ENCODE measurements at regions not wholly inside any gene's neighbourhood (a gene's known extent, or its start where the extent isn't known, plus 50 kb on each side); places are given as distances from the start of the nearest gene placed in this dataset.

DNA sequence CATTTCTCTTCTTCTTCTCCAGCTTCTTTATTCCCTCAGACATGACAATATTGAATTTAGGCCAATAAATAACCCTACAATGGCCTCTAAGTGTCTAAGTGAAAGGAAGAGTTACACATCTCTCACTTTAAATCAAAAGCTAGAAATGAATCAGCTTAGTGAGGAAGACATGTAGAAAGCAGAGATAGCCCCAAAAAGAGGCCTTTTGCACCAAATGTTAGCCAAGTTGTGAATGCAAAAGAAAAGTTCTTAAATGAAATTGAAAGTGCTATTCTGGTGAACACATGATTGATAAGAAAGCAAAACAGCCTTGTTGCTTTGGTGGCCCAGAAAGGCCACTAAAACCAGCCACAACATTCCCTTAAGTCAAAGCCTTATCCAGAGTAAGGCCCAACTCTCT, 146.2 kb upstream of the HHIP start:
- no peak for TF ChIP-seq CREB1 (IDR thresholded peaks at IDR 0.05; ENCODE audit: low read depth)
- TF ChIP-seq RAD21 (IDR thresholded peaks at IDR 0.05; ENCODE audit: low read depth) = no peak
- no peak for TF ChIP-seq EP300 (IDR thresholded peaks at IDR 0.05; ENCODE audit: borderline replicate concordance)
- no peak for TF ChIP-seq YY1 (IDR thresholded peaks at IDR 0.05; ENCODE audit: low read depth)
- TF ChIP-seq TAF1 (IDR thresholded peaks at IDR 0.05; ENCODE audit: low read depth) = no peak
- TF ChIP-seq FOXM1 (IDR thresholded peaks at IDR 0.05; ENCODE audit: borderline replicate concordance, low read depth) = no peak
- TF ChIP-seq, protein P1, sequence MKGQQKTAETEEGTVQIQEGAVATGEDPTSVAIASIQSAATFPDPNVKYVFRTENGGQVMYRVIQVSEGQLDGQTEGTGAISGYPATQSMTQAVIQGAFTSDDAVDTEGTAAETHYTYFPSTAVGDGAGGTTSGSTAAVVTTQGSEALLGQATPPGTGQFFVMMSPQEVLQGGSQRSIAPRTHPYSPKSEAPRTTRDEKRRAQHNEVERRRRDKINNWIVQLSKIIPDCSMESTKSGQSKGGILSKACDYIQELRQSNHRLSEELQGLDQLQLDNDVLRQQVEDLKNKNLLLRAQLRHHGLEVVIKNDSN (IDR thresholded peaks at IDR 0.05) = no peak
- no peak for TF ChIP-seq TCF12 (IDR thresholded peaks at IDR 0.05; ENCODE audit: low read depth)
- TF ChIP-seq, protein P2, sequence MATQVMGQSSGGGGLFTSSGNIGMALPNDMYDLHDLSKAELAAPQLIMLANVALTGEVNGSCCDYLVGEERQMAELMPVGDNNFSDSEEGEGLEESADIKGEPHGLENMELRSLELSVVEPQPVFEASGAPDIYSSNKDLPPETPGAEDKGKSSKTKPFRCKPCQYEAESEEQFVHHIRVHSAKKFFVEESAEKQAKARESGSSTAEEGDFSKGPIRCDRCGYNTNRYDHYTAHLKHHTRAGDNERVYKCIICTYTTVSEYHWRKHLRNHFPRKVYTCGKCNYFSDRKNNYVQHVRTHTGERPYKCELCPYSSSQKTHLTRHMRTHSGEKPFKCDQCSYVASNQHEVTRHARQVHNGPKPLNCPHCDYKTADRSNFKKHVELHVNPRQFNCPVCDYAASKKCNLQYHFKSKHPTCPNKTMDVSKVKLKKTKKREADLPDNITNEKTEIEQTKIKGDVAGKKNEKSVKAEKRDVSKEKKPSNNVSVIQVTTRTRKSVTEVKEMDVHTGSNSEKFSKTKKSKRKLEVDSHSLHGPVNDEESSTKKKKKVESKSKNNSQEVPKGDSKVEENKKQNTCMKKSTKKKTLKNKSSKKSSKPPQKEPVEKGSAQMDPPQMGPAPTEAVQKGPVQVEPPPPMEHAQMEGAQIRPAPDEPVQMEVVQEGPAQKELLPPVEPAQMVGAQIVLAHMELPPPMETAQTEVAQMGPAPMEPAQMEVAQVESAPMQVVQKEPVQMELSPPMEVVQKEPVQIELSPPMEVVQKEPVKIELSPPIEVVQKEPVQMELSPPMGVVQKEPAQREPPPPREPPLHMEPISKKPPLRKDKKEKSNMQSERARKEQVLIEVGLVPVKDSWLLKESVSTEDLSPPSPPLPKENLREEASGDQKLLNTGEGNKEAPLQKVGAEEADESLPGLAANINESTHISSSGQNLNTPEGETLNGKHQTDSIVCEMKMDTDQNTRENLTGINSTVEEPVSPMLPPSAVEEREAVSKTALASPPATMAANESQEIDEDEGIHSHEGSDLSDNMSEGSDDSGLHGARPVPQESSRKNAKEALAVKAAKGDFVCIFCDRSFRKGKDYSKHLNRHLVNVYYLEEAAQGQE (IDR thresholded peaks at IDR 0.05; ENCODE audit: low read depth) = no peak
- no peak for TF ChIP-seq ZBTB7A (IDR thresholded peaks at IDR 0.05; ENCODE audit: low read depth)
- TF ChIP-seq TEAD4 (IDR thresholded peaks at IDR 0.05) = no peak
- no peak for TF ChIP-seq EGR1 (IDR thresholded peaks at IDR 0.05)
- TF ChIP-seq, protein P3, sequence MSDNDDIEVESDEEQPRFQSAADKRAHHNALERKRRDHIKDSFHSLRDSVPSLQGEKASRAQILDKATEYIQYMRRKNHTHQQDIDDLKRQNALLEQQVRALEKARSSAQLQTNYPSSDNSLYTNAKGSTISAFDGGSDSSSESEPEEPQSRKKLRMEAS (IDR thresholded peaks at IDR 0.05) = no peak
- TF ChIP-seq CEBPB (IDR thresholded peaks at IDR 0.05) = no peak
- no peak for TF ChIP-seq NFIC (IDR thresholded peaks at IDR 0.05)

DNA sequence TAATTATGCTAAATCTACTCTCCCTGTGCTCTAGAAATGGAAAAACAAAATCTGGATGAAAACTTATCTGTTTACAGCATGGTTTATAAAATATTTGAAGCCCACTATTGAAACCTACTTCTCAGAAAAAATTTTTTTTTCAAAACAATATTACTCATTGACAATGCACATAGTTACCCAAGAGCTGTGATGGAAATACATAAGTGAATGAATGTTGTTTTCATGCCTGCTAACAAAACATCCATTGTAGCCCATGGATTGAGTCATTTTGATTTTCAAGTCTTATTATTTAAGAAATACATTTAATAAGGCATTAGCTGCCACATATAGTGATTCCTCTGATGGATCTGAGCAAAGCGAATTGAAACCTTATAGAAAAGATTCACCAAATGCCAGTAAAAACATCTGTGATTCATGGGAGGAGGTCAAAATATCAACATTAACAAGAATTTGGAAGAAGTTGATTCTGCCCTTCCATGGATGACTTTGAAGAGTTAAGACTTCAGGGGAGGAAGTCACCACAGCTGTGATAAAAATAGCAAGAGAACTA, 144.7 kb upstream of the HHIP start:
- TF ChIP-seq TCF12 (IDR thresholded peaks at IDR 0.05; ENCODE audit: low read depth) = no peak
- TF ChIP-seq, protein P3 (IDR thresholded peaks at IDR 0.05) = no peak
- TF ChIP-seq EP300 (IDR thresholded peaks at IDR 0.05; ENCODE audit: borderline replicate concordance) = no peak
- TF ChIP-seq CEBPB (IDR thresholded peaks at IDR 0.05) = no peak

DNA sequence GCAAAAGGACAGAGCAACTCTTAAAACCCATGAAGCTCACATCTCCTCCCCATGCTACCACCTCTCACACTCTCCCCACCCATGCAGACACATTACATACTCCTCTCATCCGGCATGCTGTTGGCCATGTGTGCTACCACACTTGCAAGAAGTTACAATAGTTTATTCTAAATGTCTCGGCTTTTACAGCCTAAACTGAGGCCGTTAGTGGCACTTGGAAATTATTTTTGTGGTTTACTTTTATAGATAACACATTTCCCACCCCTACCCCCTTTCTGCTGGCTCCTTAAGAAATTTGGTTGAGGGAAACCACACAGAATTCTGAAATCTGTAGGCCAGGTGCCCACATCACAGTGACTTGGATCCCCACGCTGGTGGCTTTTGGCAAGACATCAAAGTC, 141.1 kb upstream of the HHIP start:
- TF ChIP-seq FOXM1 (IDR thresholded peaks at IDR 0.05; ENCODE audit: borderline replicate concordance, low read depth) (no peak), NFIC (IDR thresholded peaks at IDR 0.05) (no peak), TCF12 (IDR thresholded peaks at IDR 0.05; ENCODE audit: low read depth) (no peak), CREB1 (IDR thresholded peaks at IDR 0.05; ENCODE audit: low read depth) (no peak), RAD21 (IDR thresholded peaks at IDR 0.05; ENCODE audit: low read depth) (no peak), EGR1 (IDR thresholded peaks at IDR 0.05) (no peak), EP300 (IDR thresholded peaks at IDR 0.05; ENCODE audit: borderline replicate concordance) (no peak), CEBPB (IDR thresholded peaks at IDR 0.05) (no peak), YY1 (IDR thresholded peaks at IDR 0.05; ENCODE audit: low read depth) (no peak)
- TF ChIP-seq, protein P2 (IDR thresholded peaks at IDR 0.05; ENCODE audit: low read depth) = no peak

DNA sequence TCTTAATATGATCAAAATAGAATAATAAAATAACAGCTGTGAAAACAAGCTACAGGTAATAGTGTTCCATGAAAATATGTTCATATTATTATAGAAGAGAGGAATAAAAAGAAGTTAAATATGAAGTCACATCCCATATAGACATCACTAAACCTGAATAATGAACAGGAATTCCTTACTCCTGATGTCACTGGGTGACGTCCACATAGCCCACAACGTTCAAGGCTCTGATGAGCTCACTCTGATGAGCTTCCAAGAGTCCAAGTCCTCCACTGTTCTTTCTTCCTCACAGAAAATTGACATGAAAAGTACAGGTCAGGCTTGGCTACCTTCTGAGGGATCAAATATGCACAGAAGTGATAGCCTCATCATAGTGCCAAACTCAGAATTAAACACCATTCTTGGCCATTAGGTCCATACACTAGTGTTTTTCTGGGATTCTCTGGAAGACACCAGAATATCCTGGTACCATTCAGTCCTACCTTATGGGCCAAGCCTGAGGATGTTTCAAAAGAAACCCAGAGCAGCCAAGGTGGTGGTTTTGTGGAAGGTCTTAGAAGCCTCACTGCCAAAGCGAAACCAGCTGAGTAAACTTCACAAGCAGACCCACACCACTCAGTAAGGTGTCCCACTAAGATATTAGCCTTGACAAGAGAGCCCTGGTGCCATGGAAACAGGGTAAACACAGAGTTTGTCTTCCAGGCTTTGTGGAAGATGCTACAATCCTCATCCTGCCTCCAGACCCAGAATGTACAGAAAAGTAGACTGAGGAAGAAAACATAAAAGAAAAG, 138.4 kb upstream of the HHIP start:
- TF ChIP-seq CREB1 (IDR thresholded peaks at IDR 0.05; ENCODE audit: low read depth) = no peak

DNA sequence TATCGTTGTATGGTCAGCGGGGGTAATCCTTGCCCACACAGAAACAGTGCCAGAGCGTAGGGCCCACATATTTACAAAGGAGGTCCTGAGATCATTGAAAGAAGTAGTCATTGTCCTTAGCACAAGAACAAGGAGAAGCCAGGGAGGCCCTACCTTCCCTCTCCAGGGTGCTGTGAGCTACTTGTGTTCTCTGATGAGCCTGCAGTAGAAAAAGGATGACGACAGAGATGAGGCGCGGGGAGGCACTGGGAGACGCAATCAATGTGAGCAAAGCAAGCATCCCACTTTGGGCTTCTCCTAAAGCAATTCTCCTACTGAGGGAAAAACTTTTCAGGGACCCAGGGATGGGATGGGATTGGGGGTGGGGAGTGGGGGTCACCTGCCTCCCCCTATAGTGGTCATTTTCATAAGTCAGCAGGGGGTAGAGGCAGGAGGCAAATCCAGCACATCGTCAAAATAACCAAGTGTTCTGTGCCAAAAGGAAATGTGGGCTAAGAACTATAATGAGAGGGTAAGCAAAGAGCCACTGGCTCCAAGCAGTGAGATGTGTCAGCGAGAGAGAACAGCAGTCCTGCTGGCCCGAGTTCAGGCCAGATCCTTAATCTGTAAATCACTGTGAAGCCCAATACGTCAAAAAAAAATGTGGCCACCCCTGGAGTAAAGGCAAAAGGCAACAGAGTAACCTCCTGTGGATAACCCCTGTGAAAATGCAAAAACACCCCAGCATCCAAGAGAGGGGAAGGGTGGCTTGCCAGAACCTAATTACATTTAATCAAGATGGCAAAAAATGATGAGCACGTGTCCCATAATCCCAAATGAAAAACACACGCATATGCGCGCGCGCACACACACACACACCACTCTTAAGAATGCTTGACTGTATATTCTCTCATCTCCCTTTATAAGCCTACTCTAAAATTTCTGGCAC, 136.6 kb upstream of the HHIP start:
- no peak for TF ChIP-seq FOXM1 (IDR thresholded peaks at IDR 0.05; ENCODE audit: borderline replicate concordance, low read depth)
- no peak for TF ChIP-seq TCF12 (IDR thresholded peaks at IDR 0.05; ENCODE audit: low read depth)
- no peak for TF ChIP-seq YY1 (IDR thresholded peaks at IDR 0.05; ENCODE audit: low read depth)
- TF ChIP-seq EGR1 (IDR thresholded peaks at IDR 0.05) = no peak
- no peak for TF ChIP-seq TAF1 (IDR thresholded peaks at IDR 0.05; ENCODE audit: low read depth)
- no peak for TF ChIP-seq RAD21 (IDR thresholded peaks at IDR 0.05; ENCODE audit: low read depth)
- no peak for TF ChIP-seq ZBTB7A (IDR thresholded peaks at IDR 0.05; ENCODE audit: low read depth)
- TF ChIP-seq NFIC (IDR thresholded peaks at IDR 0.05) = no peak
- no peak for TF ChIP-seq CEBPB (IDR thresholded peaks at IDR 0.05)
- no peak for TF ChIP-seq CREB1 (IDR thresholded peaks at IDR 0.05; ENCODE audit: low read depth)
- TF ChIP-seq, protein P3 (IDR thresholded peaks at IDR 0.05) = no peak
- TF ChIP-seq, protein P1 (IDR thresholded peaks at IDR 0.05) = no peak
- TF ChIP-seq TEAD4 (IDR thresholded peaks at IDR 0.05) = no peak
- TF ChIP-seq, protein P2 (IDR thresholded peaks at IDR 0.05; ENCODE audit: low read depth) = no peak
